ENCODE measurements at regions not wholly inside any gene's neighbourhood (a gene's known extent, or its start where the extent isn't known, plus 50 kb on each side); places are given as distances from the start of the nearest gene placed in this dataset.
"Not testable (repeated sequence)": the region's sequence is repeated elsewhere in the genome, so short reads cannot be mapped to it uniquely, and the experiment has no call there.

- CTCF ChIA-PET; intact Hi-C loops (cut with micrococcal nuclease); H3K4me2 ChIP-seq (ENCODE audit: insufficient read depth, low read length); FAIRE-seq; H4K20me1 ChIP-seq (replicated peaks; ENCODE audit: control insufficient read depth, extremely low read depth, insufficient read depth, low read length); H3K9me1 ChIP-seq (replicated peaks; ENCODE audit: control insufficient read depth, extremely low read depth, insufficient read depth, low read length); H3K9me3 ChIP-seq (replicated peaks; ENCODE audit: control insufficient read depth, insufficient read depth, low read length); BruUV-seq (replicated peaks); DNase-seq (ENCODE audit: low read depth, low spot score); POLR2A ChIA-PET; H2AFZ ChIP-seq (ENCODE audit: low read depth, low read length); H3K36me3 ChIP-seq (ENCODE audit: control insufficient read depth in 2 of 2, extremely low read depth in 1 of 2, insufficient read depth in 2 of 2, low read length in 2 of 2); H3K79me2 ChIP-seq (ENCODE audit: control insufficient read depth, insufficient read depth, low read length); H3K4me1 ChIP-seq (ENCODE audit: control insufficient read depth, extremely low read depth, insufficient read depth, low read length); dilution Hi-C loops (cut with MboI; ENCODE audit: extremely low pct_ligation_motif_present, low sequenced_read_pairs); H3K27ac ChIP-seq (ENCODE audit: insufficient read depth, low read depth, low read length); H3K27me3 ChIP-seq (ENCODE audit: control insufficient read depth in 2 of 2, insufficient read depth in 2 of 2, low read length in 2 of 2); H3K9ac ChIP-seq (replicated peaks; ENCODE audit: extremely low read depth, insufficient read depth, low read length); H3K4me3 ChIP-seq (replicated peaks in 1 of 3; ENCODE audit: insufficient read depth in 1 of 3, low read depth in 1 of 3, low read length in 3 of 3): not testable (repeated sequence)
Observed at GRCh38 chr2:76697439-76697838, 824.7 kb downstream of the LRRTM4 start.

- no peak for DNase-seq (ENCODE audit: low read depth, low spot score)
Observed at GRCh38 chr2:76692908-76693307, 829.3 kb downstream of the LRRTM4 start.

More at GRCh38 chr2:76692908-76693307, 829.3 kb downstream of the LRRTM4 start:
- Histone ChIP-seq H3K9ac (replicated peaks; ENCODE audit: extremely low read depth, insufficient read depth, low read length) (no peak overlapping the region), H3K4me3 (replicated peaks in 1 of 3; ENCODE audit: insufficient read depth in 1 of 3, low read depth in 1 of 3, low read length in 3 of 3) (no peak overlapping the region), H3K4me2 (ENCODE audit: insufficient read depth, low read length) (no peak overlapping the region), H3K9me3 (replicated peaks; ENCODE audit: control insufficient read depth, insufficient read depth, low read length) (no peaks in the 10 kb centered on the region), H4K20me1 (replicated peaks; ENCODE audit: control insufficient read depth, extremely low read depth, insufficient read depth, low read length) (no peaks in the 10 kb centered on the region), H3K27me3 (ENCODE audit: control insufficient read depth in 2 of 2, insufficient read depth in 2 of 2, low read length in 2 of 2) (no peaks in the 10 kb centered on the region), H3K36me3 (ENCODE audit: control insufficient read depth in 2 of 2, extremely low read depth in 1 of 2, insufficient read depth in 2 of 2, low read length in 2 of 2) (no peaks in the 10 kb centered on the region), H2AFZ (ENCODE audit: low read depth, low read length) (no peak overlapping the region), H3K4me1 (ENCODE audit: control insufficient read depth, extremely low read depth, insufficient read depth, low read length) (no peaks in the 10 kb centered on the region), H3K79me2 (ENCODE audit: control insufficient read depth, insufficient read depth, low read length) (no peaks in the 10 kb centered on the region), H3K27ac (ENCODE audit: insufficient read depth, low read depth, low read length) (no peak overlapping the region), H3K9me1 (replicated peaks; ENCODE audit: control insufficient read depth, extremely low read depth, insufficient read depth, low read length) (no peaks in the 10 kb centered on the region)
- dilution Hi-C loops (cut with MboI; ENCODE audit: extremely low pct_ligation_motif_present, low sequenced_read_pairs), result no loop called here
- intact Hi-C loops (cut with micrococcal nuclease), result no loop called here
- ChIA-PET CTCF (no interaction called here), POLR2A (no interaction called here)
- FAIRE-seq, result no peak
- no peak for TF ChIP-seq POLR2A (IDR thresholded peaks at IDR 0.05; ENCODE audit: low read depth, low read length)
- no peak for TF ChIP-seq FOS (IDR thresholded peaks at IDR 0.05; ENCODE audit: borderline replicate concordance, insufficient read depth, low read length)
- no peak for TF ChIP-seq EZH2 (IDR thresholded peaks at IDR 0.05; ENCODE audit: borderline replicate concordance, low read depth, low read length, severe bottlenecking)
- no peak for TF ChIP-seq POLR2AphosphoS5 (IDR thresholded peaks at IDR 0.05; ENCODE audit: insufficient read depth, low read depth, low read length)
- TF ChIP-seq CTCF (IDR thresholded peaks at IDR 0.05; ENCODE audit: extremely low read depth in 1 of 2, insufficient read depth in 1 of 2, low read depth in 1 of 2, low read length in 2 of 2), result no peak
- TF ChIP-seq JUN (IDR thresholded peaks at IDR 0.05; ENCODE audit: borderline replicate concordance, insufficient read depth, insufficient read length, low read depth), result no peak
- no peak for TF ChIP-seq MYC (IDR thresholded peaks at IDR 0.05; ENCODE audit: low read depth, low read length)
- TF ChIP-seq GATA2 (IDR thresholded peaks at IDR 0.05; ENCODE audit: insufficient read depth, insufficient read length, low read depth, low read length), result no peak
- no TSS peak for BruUV-seq (replicated peaks)

All from endothelial cell of umbilical vein (primary cell).